HG02970 (cell line): ENCODE measurements at regions not wholly inside any gene's neighbourhood (a gene's known extent, or its start where the extent isn't known, plus 50 kb on each side); places are given as distances from the start of the nearest gene placed in this dataset.
"Not testable (repeated sequence)": the region's sequence is repeated elsewhere in the genome, so short reads cannot be mapped to it uniquely, and the experiment has no call there.

Experiments
- ATAC-seq: cut with Tn5 transposase; IDR thresholded peaks from one replicate; pipeline ENCODE4 v1.9.1; 2021; ENCODE audit warnings: mild to moderate bottlenecking, moderate library complexity, moderate number of reproducible peaks; ENCODE audit not compliant: unreplicated experiment, low FRiP score

DNA sequence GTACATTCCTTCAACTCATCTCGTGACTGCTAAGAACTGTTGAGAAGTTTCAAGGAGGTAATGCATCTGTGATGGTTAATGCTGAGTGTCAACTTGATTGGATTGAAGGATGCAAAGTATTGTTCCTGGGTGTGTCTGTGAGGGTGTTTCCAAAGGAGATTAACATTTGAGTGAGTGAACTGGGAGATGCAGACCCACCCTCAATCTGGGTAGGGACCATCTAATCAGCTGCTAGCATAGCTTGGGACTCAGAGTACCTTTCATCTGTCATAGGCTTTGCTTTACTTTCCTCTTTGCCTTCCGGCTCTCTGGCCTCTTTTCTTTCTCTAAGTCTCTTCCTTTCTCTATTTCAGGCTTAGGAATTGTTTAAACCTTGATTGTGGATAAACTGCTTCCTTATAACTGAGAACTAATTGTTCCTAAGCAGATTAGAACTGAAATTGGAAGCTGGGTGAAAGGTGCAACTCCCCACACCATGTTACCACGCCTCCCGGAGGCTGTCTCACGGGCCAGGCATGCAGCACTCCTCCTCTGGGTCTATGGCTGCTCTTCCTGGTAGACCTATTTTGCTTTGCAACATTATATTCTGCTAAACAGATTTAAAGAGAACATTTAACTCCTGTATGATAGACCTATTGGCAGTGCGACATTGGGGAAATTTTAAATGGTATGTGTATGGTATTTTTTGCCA, 298.2 kb downstream of the CCSER2 start:
- ATAC-seq: no peak

DNA sequence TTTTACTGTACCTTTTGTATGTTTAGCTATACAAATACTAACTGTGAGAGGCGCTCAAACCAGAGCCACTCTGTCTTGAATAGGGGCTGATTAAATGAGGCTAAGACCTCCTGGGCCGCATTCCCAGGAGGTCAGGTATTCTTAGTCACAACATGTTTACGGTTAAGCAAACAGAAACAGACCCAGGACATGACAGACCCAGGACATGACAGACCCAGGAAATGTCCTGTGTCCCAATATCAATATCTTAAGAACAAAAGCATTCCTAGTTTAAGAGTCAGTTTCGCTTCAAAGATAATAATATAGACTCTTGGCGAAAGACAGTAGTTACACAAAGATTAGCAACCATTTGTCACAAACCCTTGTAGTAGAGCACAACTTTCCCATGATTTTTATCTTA, 304.5 kb downstream of the CCSER2 start:
- no peak for ATAC-seq

DNA sequence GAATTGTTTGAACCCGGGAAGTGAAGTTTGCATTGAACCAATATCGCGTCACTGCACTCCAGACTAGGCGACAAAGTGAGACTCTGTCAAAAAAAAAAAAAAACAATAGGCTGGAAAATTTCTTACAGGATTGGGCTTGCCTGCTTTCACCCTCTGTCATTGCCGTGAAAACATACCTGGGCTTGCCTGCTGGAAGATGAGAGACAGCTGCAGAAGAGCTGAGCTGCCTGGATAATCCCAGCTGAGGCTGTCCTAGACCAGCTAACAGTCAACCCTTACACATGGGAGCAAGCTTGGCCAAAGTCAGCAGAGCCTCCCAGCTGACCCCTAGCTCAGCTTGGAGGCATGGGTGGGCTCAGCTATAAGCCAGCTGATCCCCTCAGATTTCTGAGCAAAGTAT, 306.2 kb downstream of the CCSER2 start:
- no peak for ATAC-seq

DNA sequence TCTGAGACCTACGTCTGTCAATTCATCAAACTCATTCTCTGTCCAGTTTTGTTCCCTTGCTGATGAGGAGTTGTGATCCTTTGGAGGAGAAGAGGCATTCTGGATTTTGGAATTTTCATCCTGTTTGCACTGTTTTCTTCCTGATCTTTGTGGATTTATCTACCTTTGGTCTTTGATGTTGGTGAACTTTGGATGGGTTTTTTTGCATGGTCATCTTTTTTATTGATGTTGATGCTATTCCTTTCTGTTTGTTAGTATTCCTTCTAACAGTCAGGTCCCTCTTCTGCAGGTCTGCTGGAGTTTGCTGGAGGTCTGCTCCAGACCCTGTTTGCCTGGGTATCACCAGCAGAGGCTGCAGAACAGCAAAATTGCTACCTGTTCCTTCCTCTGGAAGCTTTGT, 322.2 kb downstream of the CCSER2 start:
- ATAC-seq: not testable (repeated sequence)

DNA sequence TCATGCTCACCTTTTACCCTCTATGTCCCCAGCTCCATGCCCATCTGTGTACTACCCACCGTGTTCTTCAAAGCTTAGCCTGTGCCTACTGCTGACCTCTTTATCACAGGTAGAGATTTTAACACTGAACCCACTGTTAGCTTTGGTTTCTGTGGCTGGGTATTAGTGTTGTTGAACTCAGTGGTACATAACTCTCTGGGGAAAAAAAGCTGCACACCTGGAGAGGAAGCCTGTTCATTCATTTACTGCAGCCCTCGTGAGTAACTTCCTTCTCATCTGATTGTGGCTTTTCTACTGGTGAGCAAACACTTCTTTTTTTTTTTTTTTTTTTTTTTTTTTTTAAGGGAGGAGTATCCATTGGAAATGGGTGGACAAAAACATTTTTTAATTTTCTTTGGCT, 326.3 kb downstream of the CCSER2 start:
- peak; percentile 53 for ATAC-seq

DNA sequence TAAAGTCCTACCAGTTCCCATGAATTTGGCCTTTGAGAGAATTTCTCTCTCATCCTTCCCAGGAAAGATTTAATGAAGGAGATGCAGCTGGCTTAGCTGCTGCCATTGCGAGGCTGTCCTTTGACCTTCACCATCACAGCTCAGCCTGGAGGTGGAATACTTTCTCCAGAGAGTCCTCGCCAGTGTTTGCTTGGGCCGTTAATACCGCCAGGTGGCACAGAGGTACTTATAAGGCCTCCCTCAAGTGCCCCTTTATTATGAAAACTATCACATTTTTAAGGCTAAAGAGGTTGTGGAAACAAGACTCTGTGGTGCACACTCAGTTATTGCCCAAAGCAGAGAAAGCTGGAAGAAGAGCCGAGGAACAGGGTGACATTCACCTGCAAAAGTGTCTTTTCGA, 330.6 kb downstream of the CCSER2 start:
- no peak for ATAC-seq

DNA sequence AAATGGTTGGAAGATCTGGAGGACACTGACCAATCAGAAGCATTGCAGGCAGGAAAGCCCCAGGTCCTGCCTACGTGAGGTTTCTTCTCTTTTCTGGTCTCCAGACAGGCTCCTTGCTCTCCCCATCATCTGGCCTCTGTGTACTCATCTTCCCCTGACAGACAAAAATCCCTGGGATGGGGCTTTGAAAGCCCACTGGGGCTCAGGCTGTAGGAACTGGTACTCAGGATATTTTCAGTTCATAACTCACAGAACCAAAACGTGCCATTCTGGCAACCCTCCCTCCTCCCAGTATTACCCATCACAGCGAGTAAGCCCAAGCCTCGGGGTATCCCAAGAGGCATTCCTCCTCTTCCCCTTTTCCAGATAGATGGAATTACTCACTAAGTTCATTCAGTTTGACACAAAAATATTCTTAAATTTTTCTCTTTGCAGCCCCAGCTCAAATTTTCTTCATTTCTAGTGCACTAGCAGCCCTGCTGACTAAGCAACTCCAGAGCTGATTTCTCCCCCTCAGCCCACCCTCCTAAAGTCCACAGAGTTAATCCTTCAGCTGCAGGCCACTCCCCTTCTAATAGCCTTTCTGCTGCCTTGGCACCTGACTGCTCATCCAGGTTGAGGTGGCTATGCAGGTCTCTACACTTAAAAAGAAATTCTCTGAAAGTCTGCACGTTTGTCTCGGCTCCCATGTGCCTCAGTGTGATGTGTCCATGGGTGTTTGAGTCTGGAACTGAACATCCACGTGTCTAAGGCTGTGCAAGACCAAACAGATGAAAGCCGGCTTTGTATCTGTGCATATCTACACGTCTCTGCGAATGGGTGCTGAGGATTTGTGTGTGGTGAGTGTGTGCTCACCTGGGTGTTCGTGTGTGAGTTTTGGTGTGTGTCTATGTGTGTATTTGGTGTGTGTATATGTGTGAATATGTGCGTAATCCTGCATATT, 331.4 kb downstream of the CCSER2 start:
- ATAC-seq: no peak

DNA sequence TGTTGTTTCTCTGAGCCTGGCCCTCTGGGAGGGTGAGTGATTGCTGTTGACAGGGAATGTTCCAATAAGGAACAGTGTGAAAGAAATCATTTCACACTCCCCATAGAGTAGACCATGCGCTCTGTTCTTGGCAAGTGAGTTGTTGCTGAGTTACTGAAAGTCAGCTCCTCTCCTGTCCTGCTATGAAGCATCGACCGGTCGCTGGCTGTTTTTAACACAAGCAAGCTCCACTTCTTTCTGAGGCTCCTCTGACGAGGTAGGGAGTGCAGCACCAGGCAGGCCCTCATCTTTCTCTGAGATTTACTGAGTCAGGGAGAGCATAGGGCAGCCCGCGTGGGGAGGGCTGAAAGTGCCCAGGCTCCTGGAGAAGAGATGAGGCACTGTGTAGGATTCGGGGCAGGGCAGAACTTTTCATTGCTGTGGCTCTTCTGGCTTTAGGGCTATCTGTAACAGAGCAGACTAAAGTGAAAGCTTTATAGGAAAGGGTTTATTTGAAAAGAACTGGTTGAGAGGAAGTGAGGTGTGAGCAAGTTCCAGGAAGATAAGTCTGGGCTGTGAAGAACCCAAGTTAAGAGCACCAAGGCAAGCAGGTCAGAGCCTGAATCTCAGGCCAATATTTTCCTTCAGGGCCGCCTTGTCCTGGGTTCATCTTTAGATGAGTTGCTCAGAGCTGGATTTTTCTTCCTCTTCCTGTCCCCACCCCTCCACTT, 332.2 kb downstream of the CCSER2 start:
- ATAC-seq: no peak

DNA sequence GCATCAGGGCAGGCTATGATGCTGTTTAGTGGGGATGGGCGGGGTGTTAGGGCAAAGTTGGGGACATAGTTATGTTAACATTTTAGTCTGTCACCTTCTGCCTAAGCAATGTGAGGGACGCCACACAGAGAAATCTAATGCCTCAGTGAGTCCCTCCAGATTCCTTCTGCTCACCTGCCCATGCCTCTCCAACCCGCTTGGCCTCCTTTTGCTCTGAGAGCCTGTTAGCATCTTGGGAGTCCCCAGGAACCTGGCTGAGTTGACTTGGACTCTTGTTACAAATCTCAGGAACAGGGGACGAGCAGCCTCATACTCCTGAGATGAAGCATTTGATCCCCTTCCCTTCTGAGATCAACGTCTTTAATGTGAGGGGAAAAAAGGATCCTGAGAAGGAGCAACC, 336.8 kb downstream of the CCSER2 start:
- no peak for ATAC-seq

DNA sequence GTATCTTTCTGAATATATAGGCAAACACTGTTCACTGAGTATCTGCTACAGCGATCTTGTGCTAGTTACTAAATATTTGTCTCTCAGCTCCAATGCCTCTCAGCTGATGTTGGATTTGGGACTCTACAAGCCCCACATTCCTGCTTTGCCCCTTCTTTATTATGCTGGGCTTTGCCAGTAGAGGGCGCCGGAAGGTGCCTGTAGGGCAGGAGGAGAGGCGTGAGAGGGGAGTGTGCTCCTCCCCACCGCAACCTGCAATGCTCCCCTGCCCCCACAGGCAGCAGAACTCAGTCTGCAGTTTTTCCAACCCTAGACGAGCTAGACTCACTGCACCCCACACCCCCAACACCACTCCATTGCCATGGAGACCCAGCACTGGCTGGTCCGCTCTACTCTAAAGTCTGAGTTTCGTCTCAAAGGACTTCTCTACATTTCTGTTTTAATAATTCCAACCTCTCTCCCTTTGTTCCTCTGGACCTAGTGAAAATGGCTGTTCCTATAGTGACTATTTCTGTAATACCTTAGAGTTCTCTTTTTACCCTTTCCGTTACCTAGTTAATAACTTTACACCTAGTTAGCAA, 337.6 kb downstream of the CCSER2 start:
- ATAC-seq: no peak

DNA sequence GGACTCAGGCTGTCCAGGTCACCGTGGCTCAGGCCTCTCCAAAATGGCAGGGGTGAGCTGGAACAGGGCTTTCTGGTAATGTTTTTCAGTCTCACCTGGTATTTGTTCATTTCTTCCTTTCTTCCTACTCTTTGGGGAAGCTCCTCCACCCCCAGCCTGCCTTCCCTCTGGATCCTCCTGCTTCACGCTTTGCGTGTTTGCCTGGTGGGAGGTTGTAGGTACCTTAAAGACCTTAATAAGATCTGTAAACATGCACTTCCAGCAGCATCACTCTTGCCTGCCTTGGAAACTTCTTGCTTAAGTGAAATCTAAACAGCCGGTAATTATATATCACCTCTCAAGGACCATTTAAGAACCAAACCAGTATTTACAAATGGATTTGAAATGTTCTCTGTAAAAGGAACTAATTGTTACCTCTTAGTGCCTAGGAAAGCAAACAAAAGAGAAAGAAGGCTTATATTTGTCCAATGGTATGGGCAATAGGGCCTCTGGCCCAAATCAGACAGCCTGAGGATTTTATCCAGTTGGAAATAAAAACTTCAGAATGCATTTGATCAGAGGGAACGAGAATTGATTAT, 339.9 kb downstream of the CCSER2 start:
- no peak for ATAC-seq

DNA sequence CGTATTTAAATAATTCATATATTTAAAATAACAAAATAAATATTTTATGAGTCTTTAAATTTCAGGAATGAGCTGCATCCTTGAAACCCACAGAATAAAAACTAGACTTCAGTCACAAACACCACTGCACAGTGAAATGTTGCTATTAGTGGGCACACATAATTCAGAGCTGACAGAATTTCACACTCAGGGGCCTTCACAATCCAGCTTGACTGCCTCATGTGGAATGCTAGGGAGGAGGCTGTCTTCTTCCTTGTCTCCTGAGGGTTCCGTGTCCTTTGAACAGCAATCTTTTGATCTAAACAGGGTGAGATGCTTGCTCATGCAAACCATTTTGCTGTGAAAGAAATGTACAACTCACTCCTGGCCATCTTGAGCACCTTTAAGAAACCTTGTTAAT, 346.7 kb downstream of the CCSER2 start:
- no peak for ATAC-seq

DNA sequence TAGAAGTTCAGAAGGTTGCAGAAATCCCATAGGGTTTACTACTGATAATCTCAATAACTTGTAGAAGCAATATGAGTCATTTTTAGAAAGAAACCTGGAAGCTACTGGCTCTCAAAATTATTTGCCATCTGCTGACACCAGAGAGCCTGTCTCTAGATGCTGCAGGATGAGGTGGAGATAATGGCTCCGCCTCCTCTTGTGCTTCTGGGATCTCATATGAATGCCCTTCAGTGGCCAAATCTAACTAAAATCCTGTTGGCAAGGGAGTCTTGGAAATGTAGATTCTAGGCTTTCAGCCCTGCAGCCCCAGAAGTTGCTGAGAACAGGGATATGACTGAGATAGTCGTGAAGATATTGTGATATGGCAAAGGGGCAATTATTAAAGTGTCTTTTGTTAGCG, 348.1 kb downstream of the CCSER2 start:
- ATAC-seq: no peak

DNA sequence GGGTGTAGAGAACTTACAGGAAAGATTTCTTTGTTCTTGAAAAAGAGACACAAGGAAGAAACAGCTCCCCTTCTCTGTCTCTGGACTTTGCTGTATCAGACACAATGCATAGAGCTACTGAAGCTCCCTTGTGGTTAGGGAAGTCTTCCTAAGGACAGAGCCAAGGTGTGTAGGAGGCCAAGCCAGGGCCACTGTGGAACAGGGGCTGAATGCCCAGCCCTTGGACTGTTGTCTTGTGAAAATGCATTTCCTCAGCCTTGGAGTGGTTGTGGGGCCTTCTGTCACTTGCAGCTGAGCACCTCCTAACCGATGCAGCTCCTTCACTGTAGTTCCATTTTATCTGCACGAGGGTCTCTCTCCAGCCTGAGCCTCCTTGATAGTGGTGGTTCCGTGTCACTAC, 353.4 kb downstream of the CCSER2 start:
- ATAC-seq: no peak

DNA sequence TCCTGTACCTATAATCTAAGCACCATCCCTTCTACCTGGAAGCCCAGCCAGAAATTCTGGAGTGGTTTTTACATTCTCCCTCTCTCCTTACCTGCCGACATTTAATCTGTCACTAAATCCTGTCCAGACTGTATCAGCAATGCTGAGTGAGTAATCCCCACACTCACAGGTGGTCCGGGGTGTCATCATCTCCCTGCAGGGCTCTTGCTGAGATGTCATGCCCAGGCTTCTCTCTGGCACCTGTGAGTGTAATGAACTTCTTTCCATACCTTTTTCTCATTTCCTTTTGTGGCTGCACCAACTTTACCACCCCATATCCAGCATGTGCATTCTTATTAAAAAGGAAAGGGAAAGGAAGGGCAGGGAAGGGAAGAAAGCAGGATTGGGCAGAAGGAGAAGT, 355.2 kb downstream of the CCSER2 start:
- ATAC-seq: no peak

DNA sequence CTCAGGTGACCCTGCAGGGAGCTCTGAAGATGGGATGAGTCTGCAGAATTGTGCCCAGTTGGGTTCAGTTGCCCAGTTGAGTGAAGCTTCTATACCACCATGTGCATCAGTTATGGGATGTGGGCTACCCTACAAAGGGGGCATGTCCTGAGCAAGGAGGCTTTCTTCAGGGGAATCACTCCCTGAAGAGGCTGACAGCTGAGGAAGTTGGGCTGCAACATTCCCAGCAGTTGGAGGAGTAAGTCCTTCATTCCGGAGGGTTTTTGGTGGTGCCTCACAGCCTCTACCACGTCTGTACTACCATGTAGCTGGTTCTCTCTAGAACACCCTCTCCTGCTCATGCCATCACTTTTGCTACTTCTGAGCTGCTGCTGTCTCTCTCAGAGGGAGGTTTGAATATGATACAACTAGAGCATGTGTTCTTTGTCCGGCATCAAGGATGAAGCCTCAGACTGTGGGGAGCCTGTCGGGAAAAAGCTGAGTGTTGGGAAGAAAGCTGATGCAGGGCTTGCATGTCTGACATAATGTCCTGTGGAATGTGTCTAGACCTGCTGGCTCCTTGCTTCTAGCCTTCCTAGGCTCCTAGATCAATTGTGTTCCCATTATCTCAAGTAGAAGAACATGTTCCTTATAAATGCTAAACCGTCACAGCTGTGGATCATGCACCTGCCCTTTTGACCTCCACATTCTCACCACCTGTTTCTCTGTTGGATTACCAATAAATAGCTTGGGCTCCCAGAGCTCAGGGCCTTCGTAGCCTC, 355.8 kb downstream of the CCSER2 start:
- no peak for ATAC-seq

DNA sequence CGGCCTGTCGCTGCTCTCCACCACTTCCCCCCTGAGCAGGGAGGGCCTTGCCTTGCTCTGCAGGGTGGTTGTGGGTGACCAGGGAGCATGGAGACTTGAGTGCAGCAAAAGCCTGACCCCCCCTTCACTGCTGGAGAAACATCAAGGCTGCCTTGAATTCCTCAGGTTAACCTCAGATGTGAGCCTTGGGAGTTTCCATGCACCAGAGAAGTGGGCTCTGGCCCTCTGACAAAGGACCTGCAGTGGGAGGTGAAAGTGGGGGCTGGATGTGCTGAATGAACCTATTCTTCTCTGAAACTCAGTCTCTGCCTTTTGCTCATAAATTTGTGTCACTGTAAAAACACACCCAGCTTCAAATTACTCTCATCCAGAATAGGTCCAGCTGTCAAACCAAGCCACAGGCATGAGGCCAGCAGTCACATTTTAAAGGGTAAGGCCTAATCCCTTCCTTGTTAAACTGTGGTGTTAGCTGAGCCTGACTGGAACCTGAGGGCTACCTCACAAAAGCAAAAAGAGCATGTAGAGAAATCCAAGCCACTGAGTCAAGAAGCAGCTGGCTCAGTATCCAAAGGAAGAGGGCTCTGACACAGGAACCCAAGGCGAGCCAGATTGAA, 356.8 kb downstream of the CCSER2 start:
- no peak for ATAC-seq

DNA sequence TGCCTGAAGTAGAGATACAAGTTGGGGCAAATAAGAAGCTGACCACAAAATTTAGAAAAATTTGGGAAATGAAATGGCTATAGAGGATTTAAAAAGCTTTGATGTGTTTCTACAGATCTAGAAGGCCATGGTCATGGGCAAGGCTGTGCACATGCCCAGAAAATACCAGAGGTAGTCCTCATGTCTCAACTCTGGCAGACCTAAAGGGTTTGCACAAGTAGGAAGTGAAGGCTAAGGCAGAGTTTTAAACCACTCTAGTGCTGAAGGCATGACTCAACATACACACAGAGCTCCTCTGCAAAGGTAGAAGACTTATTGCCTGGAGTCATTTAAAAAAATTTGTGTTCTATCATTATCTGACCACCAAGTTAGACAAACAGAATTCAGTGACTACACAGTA, 364.6 kb downstream of the CCSER2 start:
- ATAC-seq: no peak

DNA sequence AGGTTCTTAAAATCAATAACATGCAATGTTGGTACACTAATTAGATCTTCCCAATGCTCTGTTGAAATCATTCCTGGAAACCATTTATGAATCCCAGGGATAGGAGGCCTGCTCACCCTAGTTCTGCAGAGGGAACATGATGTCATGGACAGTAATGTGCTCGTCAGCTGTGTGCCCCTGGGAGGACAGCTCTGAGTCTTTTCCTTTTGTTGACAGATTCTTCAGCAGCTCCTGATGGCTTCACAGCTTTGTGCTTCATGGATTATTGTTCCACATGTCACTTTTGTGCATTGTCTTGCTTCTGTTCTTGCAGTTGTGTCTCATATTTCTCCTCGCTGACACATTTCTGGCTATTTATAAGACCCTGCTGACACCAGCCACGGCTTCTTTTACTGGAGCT, 367.5 kb downstream of the CCSER2 start:
- no peak for ATAC-seq
